PC-3 (cell line): ENCODE measurements at regions not wholly inside any gene's neighbourhood (a gene's known extent, or its start where the extent isn't known, plus 50 kb on each side); places are given as distances from the start of the nearest gene placed in this dataset.

Experiments
- CTCF ChIP-seq: fragments of 300-600 bp; sonication (generic); conservative IDR thresholded peaks from 2 replicates; pipeline ENCODE4 v1.5.1; 2017; ENCODE audit warnings: antibody characterized with exemption, low read depth, mild to moderate bottlenecking, low read length
- EZH2phosphoT487 ChIP-seq: fragments of 300-600 bp; sonication (generic); IDR thresholded peaks from 2 replicates; pipeline ENCODE4 v1.6.1; 2018; ENCODE audit warnings: mild to moderate bottlenecking, antibody characterized with exemption, low read length, borderline replicate concordance

GRCh38 chr3:194224471-194225417, 88.8 kb downstream of the HES1 start:
- no peak for TF ChIP-seq CTCF
- no peak for TF ChIP-seq EZH2phosphoT487
